EL (cell line): ENCODE measurements at regions not wholly inside any gene's neighbourhood (a gene's known extent, or its start where the extent isn't known, plus 50 kb on each side); places are given as distances from the start of the nearest gene placed in this dataset.

Experiments used
- DNase-seq: peaks from one replicate; pipeline ENCODE4 v3.0.0-alpha.2; 2016

GRCh38 chr9:82513976-82514735, 525.6 kb downstream of the SPATA31D1 start:
- no peak for DNase-seq

- no peak for DNase-seq
Measured at GRCh38 chr9:82518868-82519267, 530.3 kb downstream of the SPATA31D1 start.

GRCh38 chr9:82519332-82519731, 530.8 kb downstream of the SPATA31D1 start:
- no peak for DNase-seq

GRCh38 chr9:82524407-82524806, 535.8 kb downstream of the SPATA31D1 start:
- no peak for DNase-seq

GRCh38 chr9:82526577-82526976, 536.4 kb downstream of the RASEF start:
- no peak for DNase-seq

- DNase-seq: no peak
Measured at GRCh38 chr9:82531795-82532194, 531.1 kb downstream of the RASEF start.

GRCh38 chr9:82532504-82533180, 530.3 kb downstream of the RASEF start:
- peak; percentile 8 for DNase-seq

- no peak for DNase-seq
Measured at GRCh38 chr9:82535432-82535998, 527.4 kb downstream of the RASEF start.

- DNase-seq: no peak
Measured at GRCh38 chr9:82538634-82539033, 524.3 kb downstream of the RASEF start.

GRCh38 chr9:82539146-82539545, 523.8 kb downstream of the RASEF start:
- DNase-seq: no peak

GRCh38 chr9:82539856-82540579, 522.9 kb downstream of the RASEF start:
- no peak for DNase-seq

- peak; percentile 24 for DNase-seq
Measured at GRCh38 chr9:82543726-82544125, 519.2 kb downstream of the RASEF start.

- no peak for DNase-seq
Measured at GRCh38 chr9:82546136-82546535, 516.8 kb downstream of the RASEF start.

- no peak for DNase-seq
Measured at GRCh38 chr9:82547995-82548394, 514.9 kb downstream of the RASEF start.

GRCh38 chr9:82549174-82549821, 513.6 kb downstream of the RASEF start:
- no peak for DNase-seq

GRCh38 chr9:82552784-82553183, 510.2 kb downstream of the RASEF start:
- no peak for DNase-seq

GRCh38 chr9:82553654-82554366, 509.1 kb downstream of the RASEF start:
- peak; percentile 35 for DNase-seq

GRCh38 chr9:82554381-82554780, 508.6 kb downstream of the RASEF start:
- no peak for DNase-seq

- no peak for DNase-seq
Measured at GRCh38 chr9:82555031-82555430, 507.9 kb downstream of the RASEF start.

GRCh38 chr9:82555431-82556051, 507.4 kb downstream of the RASEF start:
- DNase-seq: no peak

GRCh38 chr9:82558346-82558745, 504.6 kb downstream of the RASEF start:
- no peak for DNase-seq
